ENCODE measurements at regions not wholly inside any gene's neighbourhood (a gene's known extent, or its start where the extent isn't known, plus 50 kb on each side); places are given as distances from the start of the nearest gene placed in this dataset.

- TF ChIP-seq TAF1 (IDR thresholded peaks at IDR 0.05; ENCODE audit: borderline replicate concordance, low read depth, low read length): no peak
- TF ChIP-seq POLR2A (IDR thresholded peaks at IDR 0.05; ENCODE audit: low read depth, low read length): no peak
Measured at GRCh38 chr11:103586756-103587155, 449.7 kb upstream of the DDI1 start.

All from GM12892 (cell line).